Stimulated activated CD4-positive, alpha-beta T cell treated with anti-CD3 and anti-CD28 coated beads, TNF-alpha, amount 100 ng/mL, for 48 hours (primary cell): ENCODE measurements at regions not wholly inside any gene's neighbourhood (a gene's known extent, or its start where the extent isn't known, plus 50 kb on each side); places are given as distances from the start of the nearest gene placed in this dataset.

Source experiments
- DNase-seq, 3 donors: peaks; one replicate each; pipeline ENCODE4 v3.0.0-alpha.2; 2020; ENCODE audit warnings: low read depth in 3 of 3

DNA sequence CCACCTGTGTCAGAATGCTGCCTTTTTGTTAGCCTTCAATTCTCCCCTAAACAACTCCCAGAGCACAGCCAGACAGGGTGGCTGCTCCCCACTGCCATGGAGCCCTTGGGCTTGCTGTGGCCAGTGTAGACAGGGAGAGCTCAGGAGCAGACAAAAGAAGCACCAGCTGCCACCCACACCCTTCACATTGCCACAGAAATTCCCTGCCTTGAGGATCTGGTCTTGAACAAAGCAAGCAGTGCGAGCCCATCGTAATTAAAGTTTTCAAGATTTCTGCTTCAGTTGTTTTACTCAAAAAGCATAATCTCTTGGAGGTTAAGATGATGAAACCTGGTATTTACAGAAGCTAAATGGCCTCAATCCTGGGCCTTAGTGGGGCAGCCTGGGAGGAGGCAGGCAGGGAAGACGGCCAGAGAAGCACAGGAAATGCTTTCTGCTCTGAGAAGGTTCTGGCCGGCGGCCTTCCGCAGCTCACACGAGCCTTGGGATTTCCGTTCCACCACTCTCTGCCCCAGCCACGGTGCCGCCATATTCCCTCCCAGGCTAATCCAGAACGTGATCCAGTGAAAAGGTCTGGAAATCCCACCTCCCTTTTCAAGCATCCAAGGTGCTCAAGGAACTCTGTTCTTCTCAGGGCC, 535.2 kb downstream of the BCL11B start:
- DNase-seq, result no peak

GRCh38 chr14:98741523-98741922, 530.5 kb downstream of the BCL11B start:
- DNase-seq, result no peak

- DNase-seq, result no peak
Observed at GRCh38 chr14:98742001-98742400, 530.0 kb downstream of the BCL11B start.

GRCh38 chr14:98743536-98743935, 528.5 kb downstream of the BCL11B start:
- no peak for DNase-seq

DNA sequence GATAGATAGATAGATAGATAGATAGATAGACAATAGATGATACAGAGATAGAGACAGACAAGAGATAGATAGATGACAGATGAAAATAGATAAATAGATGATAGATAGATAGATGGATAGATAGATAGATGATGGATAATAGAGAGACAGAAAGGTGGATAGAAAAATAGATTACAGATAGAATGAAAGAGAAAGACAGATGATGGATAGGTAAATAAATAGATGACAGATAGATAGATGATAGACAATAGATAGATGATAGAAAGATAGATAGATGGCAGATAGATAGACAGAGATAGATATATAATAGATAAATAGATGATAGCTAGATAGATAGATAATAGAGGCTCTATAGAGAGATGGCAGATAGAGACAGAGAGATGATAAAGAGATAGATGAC, 523.0 kb downstream of the BCL11B start:
- no peak for DNase-seq

GRCh38 chr14:98751110-98751509, 520.9 kb downstream of the BCL11B start:
- DNase-seq, result no peak

GRCh38 chr14:98752660-98753059, 519.3 kb downstream of the BCL11B start:
- no peak for DNase-seq

DNA sequence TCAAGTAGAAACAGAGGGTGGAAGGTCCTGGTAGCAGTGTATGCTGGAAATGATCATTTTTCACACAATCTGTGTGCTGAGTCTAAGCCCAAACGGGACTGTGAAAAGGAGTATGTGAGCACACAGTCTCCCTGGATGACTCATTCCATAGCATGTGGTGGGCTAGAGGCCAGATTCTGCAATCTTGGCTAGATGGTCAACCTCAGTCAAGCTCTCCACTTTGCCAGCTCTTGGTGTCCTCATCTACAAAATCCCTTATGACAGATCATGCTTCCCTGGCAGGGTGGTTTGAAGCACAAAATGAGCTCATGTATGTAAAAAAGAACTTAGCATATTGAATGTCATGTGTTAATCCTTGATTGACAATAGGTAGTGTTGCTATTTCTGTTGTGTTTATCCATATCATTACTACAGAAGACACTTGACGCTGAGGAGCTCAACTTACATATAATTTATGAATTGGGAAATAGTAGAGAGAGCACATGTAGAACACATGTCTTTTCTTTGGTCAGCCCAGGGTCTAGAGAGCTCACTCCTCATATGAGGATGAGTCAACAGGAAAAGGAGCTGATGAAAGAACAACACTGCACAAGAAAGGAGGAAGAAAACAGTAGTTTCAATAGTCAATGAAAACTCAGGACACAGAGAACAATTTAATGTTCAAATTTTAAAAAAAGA, 517.5 kb downstream of the BCL11B start:
- no peak for DNase-seq

- DNase-seq, result no peak
Observed at GRCh38 chr14:98756749-98757148, 515.2 kb downstream of the BCL11B start.

GRCh38 chr14:98758440-98758839, 513.6 kb downstream of the BCL11B start:
- no peak for DNase-seq

DNA sequence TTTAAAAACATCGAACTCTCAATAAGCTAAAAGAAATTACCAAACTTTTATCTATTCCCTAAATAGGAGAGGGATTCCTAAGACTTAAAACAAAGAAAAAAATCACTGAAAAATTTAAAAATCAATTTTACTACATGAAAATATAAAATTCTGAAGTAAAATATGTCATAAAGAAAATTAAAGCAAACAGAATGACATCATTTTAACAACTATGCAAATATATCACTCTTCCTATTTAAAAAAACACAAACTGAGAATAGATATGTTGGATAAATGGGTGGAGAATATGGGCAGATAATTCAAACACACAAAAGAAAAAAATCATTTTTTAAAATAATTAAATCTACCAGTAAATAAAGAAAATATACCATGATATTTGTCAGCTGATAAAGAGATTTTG, 510.0 kb downstream of the BCL11B start:
- no peak for DNase-seq

- DNase-seq, result no peak
Observed at GRCh38 chr14:98766818-98767217, 505.2 kb downstream of the BCL11B start.

- no peak for DNase-seq
Observed at GRCh38 chr14:98769326-98769725, 502.7 kb downstream of the BCL11B start.

- DNase-seq, result no peak
Observed at GRCh38 chr14:98770151-98770550, 501.8 kb downstream of the BCL11B start.

DNA sequence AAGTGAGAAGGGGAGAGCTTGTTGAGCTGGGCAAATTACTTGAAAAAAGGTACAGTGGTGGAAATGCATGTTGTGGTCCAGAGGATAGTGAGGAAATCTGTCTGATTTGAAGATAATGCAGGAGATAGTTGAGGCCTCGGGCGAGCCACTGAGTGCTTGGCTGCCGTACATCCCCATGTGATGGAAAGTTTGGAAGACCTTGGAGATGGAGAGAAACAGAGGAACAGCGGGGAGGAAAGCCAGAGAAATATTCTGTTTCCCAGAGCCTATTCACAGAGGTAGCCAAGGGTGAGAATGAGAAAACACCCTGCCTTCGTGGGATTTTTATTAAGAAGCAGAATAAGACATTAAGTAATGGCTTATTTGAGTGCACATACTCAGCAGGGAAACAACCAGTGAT, 498.2 kb downstream of the BCL11B start:
- DNase-seq, result no peak

DNA sequence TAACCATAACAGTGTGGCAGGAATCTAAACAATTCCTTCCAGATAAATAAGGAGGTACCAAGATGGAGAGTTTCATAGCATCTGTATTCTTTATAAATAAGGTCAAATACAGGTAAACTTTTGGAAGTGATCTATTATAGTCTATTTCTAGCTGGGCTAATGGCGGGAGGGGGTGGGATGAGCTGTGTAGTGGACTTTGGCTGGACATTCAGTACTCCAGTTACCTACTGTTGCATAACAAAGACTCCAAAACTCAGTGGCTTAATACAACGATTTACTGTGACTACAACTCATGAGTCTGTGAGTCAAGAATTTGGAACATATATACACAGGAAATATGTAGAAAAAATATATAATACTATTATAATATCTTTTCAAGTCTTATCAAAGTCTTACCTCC, 496.1 kb downstream of the BCL11B start:
- DNase-seq, result no peak

GRCh38 chr14:98782062-98782461, 489.9 kb downstream of the BCL11B start:
- DNase-seq, result no peak

- DNase-seq, result no peak
Observed at GRCh38 chr14:98785578-98785977, 486.4 kb downstream of the BCL11B start.

GRCh38 chr14:98786456-98786855, 485.5 kb downstream of the BCL11B start:
- no peak for DNase-seq

DNA sequence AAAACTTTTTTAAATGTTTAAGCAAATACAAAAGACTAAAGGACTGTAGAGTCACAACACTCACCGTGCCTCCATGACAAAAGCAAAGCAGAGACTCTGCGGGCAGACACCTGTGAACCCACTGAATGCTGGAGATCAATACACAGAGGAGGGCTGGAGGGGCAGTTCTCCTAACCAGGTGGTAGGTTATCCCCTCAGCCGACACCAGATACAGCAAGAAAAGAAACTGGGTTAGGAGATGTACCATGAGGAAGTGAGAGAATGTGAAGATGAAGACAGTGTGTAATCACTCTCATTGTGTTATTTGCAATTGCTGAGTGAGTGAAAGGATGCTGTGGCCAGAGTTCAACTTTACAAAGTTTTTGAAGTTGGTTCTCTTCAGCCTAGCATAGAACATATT, 480.3 kb downstream of the BCL11B start:
- no peak for DNase-seq

- no peak for DNase-seq
Observed at GRCh38 chr14:98792171-98792570, 479.8 kb downstream of the BCL11B start.

GRCh38 chr14:98798099-98798498, 473.9 kb downstream of the BCL11B start:
- no peak for DNase-seq

DNA sequence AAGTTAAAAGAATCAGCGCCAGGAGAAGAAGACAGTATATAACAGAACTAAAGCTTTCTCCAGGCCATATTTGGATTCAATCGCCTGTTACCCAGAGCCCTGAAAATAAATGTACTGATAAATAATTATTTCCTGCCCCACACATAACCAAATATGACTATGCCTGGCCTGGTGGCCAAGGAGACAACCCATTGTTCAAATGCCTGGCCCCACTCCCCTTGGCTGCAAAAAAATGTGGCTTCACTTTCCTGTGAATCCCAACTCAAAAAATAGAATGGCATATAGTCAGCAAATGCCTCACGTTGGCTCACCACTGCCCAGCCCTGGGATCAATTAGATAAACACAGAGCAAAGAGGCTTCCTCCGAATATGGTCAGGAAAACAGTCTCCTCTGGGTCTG, 472.1 kb downstream of the BCL11B start:
- no peak for DNase-seq

DNA sequence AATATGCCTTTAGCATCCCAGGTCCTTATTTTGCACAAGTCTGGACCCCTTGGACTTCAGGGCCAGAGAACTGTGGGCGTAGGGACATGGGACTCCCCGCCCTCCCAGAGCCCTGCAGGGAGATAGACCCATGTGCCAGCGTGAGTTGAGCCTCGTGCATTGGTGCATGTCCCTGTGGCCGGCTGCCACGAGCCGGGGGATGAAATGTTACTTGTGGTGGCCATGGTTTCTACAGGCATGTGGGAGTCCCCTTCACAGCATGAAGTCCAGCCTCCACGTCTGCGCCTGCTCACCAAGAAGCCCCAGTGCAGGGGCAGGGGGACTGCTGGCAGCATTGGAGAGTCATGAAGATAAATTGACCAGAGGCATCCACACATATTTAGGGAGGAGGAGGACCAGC, 470.0 kb downstream of the BCL11B start:
- no peak for DNase-seq
